SK-N-SH (cell line): ENCODE measurements at regions not wholly inside any gene's neighbourhood (a gene's known extent, or its start where the extent isn't known, plus 50 kb on each side); places are given as distances from the start of the nearest gene placed in this dataset.

Source experiments
- CTCF ChIA-PET: fragments of 300-600, 350-600 bp; formaldehyde crosslinking; extraction: SDS; loops from one replicate; lab custom pipeline; 2021; lab: Yijun Ruan, JAX
- POLR2A ChIA-PET: fragments of 350-600 bp; sonication (Branson Sonifier 250); formaldehyde crosslinking; extraction: SDS; loops from one replicate; lab custom pipeline; 2020; ENCODE audit warnings: antibody characterized with exemption, inconsistent platforms; lab: Yijun Ruan, JAX
- DNase-seq: peaks from one replicate; pipeline ENCODE4 v3.0.0; 2012
- H2AFZ ChIP-seq: fragments of 200-600 bp; sonication (generic); 2 replicates; pipeline ENCODE4 v1.8.1; 2016; ENCODE audit warnings: antibody characterized with exemption, mild to moderate bottlenecking, low read depth
- H3F3A ChIP-seq: fragments of 200-600 bp; sonication (generic); replicated peaks from 2 replicates; pipeline ENCODE3; 2016; ENCODE audit warnings: antibody characterized with exemption, mild to moderate bottlenecking; ENCODE audit not compliant: insufficient read depth
- H3K27ac ChIP-seq, 2 experiments: fragments of 200-500 bp in 1 of 2; fragments of 200-600 bp in 1 of 2; sonication (Bioruptor generic) in 1 of 2; sonication (generic), shearing (Covaris generic) in 1 of 2; 2 replicates each; pipeline versions ENCODE4 v1.5.1 to v1.6.1; 2014 to 2016; ENCODE audit warnings: low read depth in 2 of 2, inconsistent platforms in 1 of 2, low read length in 1 of 2, mild to moderate bottlenecking in 1 of 2, mixed read lengths in 1 of 2
- H3K27me3 ChIP-seq: fragments of 200-600 bp; sonication (generic), shearing (Covaris generic); 2 replicates; pipeline ENCODE4 v1.6.1; 2016; ENCODE audit warnings: mixed run types; ENCODE audit not compliant: insufficient read depth
- H3K36me3 ChIP-seq, 2 experiments: fragments of 200-500 bp in 1 of 2; fragments of 200-600 bp in 1 of 2; sonication (Bioruptor generic) in 1 of 2; sonication (generic) in 1 of 2; replicated peaks in 1 of 2; 2 replicates each; pipeline versions ENCODE3 to v1.5.1; 2014 to 2016; ENCODE audit warnings: low read length in 1 of 2, mild to moderate bottlenecking in 1 of 2; ENCODE audit not compliant: insufficient read depth in 2 of 2, control insufficient read depth in 1 of 2
- H3K4me1 ChIP-seq, 2 experiments: fragments of 200-500 bp in 1 of 2; fragments of 200-600 bp in 1 of 2; sonication (Bioruptor generic) in 1 of 2; sonication (generic), shearing (Covaris generic) in 1 of 2; 2 replicates each; pipeline versions ENCODE4 v1.5.1 to v1.6.1; 2014 to 2016; ENCODE audit warnings: low read depth in 1 of 2, low read length in 1 of 2, mixed run types in 1 of 2; ENCODE audit not compliant: insufficient read depth in 2 of 2, control insufficient read depth in 1 of 2
- H3K4me2 ChIP-seq: fragments of 200-600 bp; sonication (generic), shearing (Covaris generic); 2 replicates; pipeline ENCODE4 v1.6.1; 2017; ENCODE audit warnings: mixed run types
- H3K4me3 ChIP-seq, 2 experiments: fragments of 200-500 bp in 1 of 2; fragments of 200-600 bp in 1 of 2; sonication (Bioruptor generic) in 1 of 2; sonication (generic), shearing (Covaris generic) in 1 of 2; 2 replicates each; pipeline versions ENCODE4 v1.5.1 to v1.8.1; 2014 to 2016; ENCODE audit warnings: low read depth in 2 of 2, inconsistent platforms in 1 of 2, low read length in 1 of 2, mild to moderate bottlenecking in 1 of 2, mixed read lengths in 1 of 2, moderate library complexity in 1 of 2
- H3K79me2 ChIP-seq: fragments of 200-600 bp; sonication (generic); 2 replicates; pipeline ENCODE4 v1.8.1; 2017; ENCODE audit warnings: mild to moderate bottlenecking; ENCODE audit not compliant: insufficient read depth
- H3K9ac ChIP-seq: fragments of 200-600 bp; sonication (generic); 2 replicates; pipeline ENCODE4 v1.6.1; 2017; ENCODE audit warnings: mixed run types
- H3K9me2 ChIP-seq: fragments of 200-600 bp; sonication (generic); 2 replicates; pipeline ENCODE4 v1.6.1; 2017; ENCODE audit warnings: mixed run types
- H3K9me3 ChIP-seq: fragments of 200-600 bp; sonication (generic); 2 replicates; pipeline ENCODE4 v1.6.1; 2017; ENCODE audit warnings: mixed run types, mild to moderate bottlenecking, moderate library complexity
- H4K20me1 ChIP-seq: fragments of 200-600 bp; sonication (generic); 2 replicates; pipeline ENCODE4 v1.6.1; 2017; ENCODE audit warnings: mild to moderate bottlenecking, mixed run types; ENCODE audit not compliant: insufficient read depth
- CHD2 ChIP-seq: fragments of 150-350 bp; IDR thresholded peaks from 2 replicates; pipeline ENCODE4 v1.6.1; 2018; ENCODE audit warnings: low read length; ENCODE audit not compliant: partially characterized antibody
- EP300 ChIP-seq, 2 experiments: IDR thresholded peaks; 2 replicates each; pipeline versions ENCODE4 v1.4.0 to v1.6.1; 2012; ENCODE audit warnings: borderline replicate concordance in 1 of 2, low read depth in 1 of 2, low read length in 1 of 2
- FOSL2 ChIP-seq: IDR thresholded peaks from 2 replicates; pipeline ENCODE4 v1.4.0; 2012; ENCODE audit warnings: low read depth, mild to moderate bottlenecking, moderate library complexity, borderline replicate concordance
- GABPA ChIP-seq: IDR thresholded peaks from 2 replicates; pipeline ENCODE4 v1.4.0; 2012; ENCODE audit warnings: low read depth, mild to moderate bottlenecking
- GATA2 ChIP-seq: sonication (generic); formaldehyde crosslinking; IDR thresholded peaks from 2 replicates; pipeline ENCODE4 v1.5.0; 2020; ENCODE audit warnings: mild to moderate bottlenecking, missing genetic modification reagents
- IRF3 ChIP-seq: fragments of 150-350 bp; IDR thresholded peaks from 2 replicates; pipeline ENCODE4 v1.6.1; 2016; ENCODE audit warnings: mild to moderate bottlenecking, low read depth, low read length
- MAX ChIP-seq: IDR thresholded peaks from 2 replicates; pipeline ENCODE4 v1.4.0; 2012; ENCODE audit warnings: low read depth
- MEF2A ChIP-seq: IDR thresholded peaks from 2 replicates; pipeline ENCODE4 v1.4.0; 2012; ENCODE audit warnings: low read depth, borderline replicate concordance
- NFIC ChIP-seq: IDR thresholded peaks from 2 replicates; pipeline ENCODE4 v1.4.0; 2012; ENCODE audit warnings: borderline replicate concordance
- POLR2AphosphoS5 ChIP-seq: IDR thresholded peaks from 2 replicates; pipeline ENCODE4 v1.6.1; 2012; ENCODE audit warnings: low read depth, low read length
- RAD21 ChIP-seq: IDR thresholded peaks from 2 replicates; pipeline ENCODE4 v1.6.1; 2012; ENCODE audit warnings: mild to moderate bottlenecking, low read length
- RFX5 ChIP-seq: IDR thresholded peaks from 2 replicates; pipeline ENCODE4 v1.6.1; 2012; ENCODE audit warnings: mild to moderate bottlenecking, improper control_type of control experiment, low read length
- RXRA ChIP-seq: IDR thresholded peaks from 2 replicates; pipeline ENCODE4 v1.4.0; 2012; ENCODE audit warnings: low read depth, mild to moderate bottlenecking, borderline replicate concordance
- TAF1 ChIP-seq: IDR thresholded peaks from 2 replicates; pipeline ENCODE4 v1.6.1; 2012; ENCODE audit warnings: low read depth, mild to moderate bottlenecking, low read length, moderate library complexity, borderline replicate concordance
- TCF12 ChIP-seq: IDR thresholded peaks from 2 replicates; pipeline ENCODE4 v1.4.0; 2012
- USF1 ChIP-seq: IDR thresholded peaks from 2 replicates; pipeline ENCODE4 v1.4.0; 2012; ENCODE audit warnings: low read depth, borderline replicate concordance
- USF2 ChIP-seq: fragments of 150-350 bp; IDR thresholded peaks from 2 replicates; pipeline ENCODE4 v1.6.1; 2017; ENCODE audit warnings: antibody characterized with exemption, low read length, low read depth, borderline replicate concordance
- YY1 ChIP-seq: IDR thresholded peaks from 2 replicates; pipeline ENCODE4 v1.4.0; 2012; ENCODE audit warnings: low read depth, mild to moderate bottlenecking
- ZBTB33 ChIP-seq: IDR thresholded peaks from 2 replicates; pipeline ENCODE4 v1.4.0; 2012; ENCODE audit warnings: low read depth, borderline replicate concordance
- WGBS: methylation state at CpG from one replicate; pipeline ENCODE4 v1.1.6; 2017; ENCODE audit warnings: low lambda C conversion rate; 5-methylcytosine and 5-hydroxymethylcytosine counted together

GRCh38 chr6:146865756-146866379 is 267.1 kb downstream of the ADGB start:
- H3K4me1 ChIP-seq = peaks cover 0 to 10% of the 10 kb centered on the region in 2 experiments; a peak in 2 of 4 replicates
- WGBS = 88% methylated on average over 5 of the region's 5 CpGs
- no peaks in the 10 kb centered on the region for H3K9me2 ChIP-seq
- no peak overlapping the region for H3K9ac ChIP-seq
- no peaks in the 10 kb centered on the region for H3K27me3 ChIP-seq
- TF ChIP-seq ZBTB33 (no peak), RXRA (no peak), IRF3 (no peak), MAX (no peak), POLR2AphosphoS5 (no peak), TCF12 (no peak), EP300 (IDR thresholded peaks at IDR 0.05; ENCODE audit: borderline replicate concordance in 1 of 2, low read depth in 1 of 2, low read length in 1 of 2) (no peak), TAF1 (no peak), USF2 (no peak), CHD2 (no peak), USF1 (no peak), FOSL2 (no peak), YY1 (no peak), MEF2A (no peak), GATA2 (CRISPR knock-in tag) (no peak), NFIC (no peak), RAD21 (no peak), RFX5 (no peak), GABPA (no peak)
- no peaks in the 10 kb centered on the region for H3K9me3 ChIP-seq
- no peak overlapping the region for H3K4me3 ChIP-seq
- no peak for DNase-seq
- H3K79me2 ChIP-seq = no peaks in the 10 kb centered on the region
- no peaks in the 10 kb centered on the region for H3K36me3 ChIP-seq
- H3F3A ChIP-seq = no peaks in the 10 kb centered on the region
- H2AFZ ChIP-seq = no peak overlapping the region
- ChIA-PET CTCF (interaction anchor here (1.7 to 2.1 kb wide), 2 partner anchors 9 to 357 kb away, joined by 4 to 5 read pairs; no protein-coding TSS in a partner anchor), POLR2A (no interaction called here)
- no peak overlapping the region for H3K27ac ChIP-seq
- no peak overlapping the region for H3K4me2 ChIP-seq
- H4K20me1 ChIP-seq = no peaks in the 10 kb centered on the region
